GM19043 (cell line): ENCODE measurements at regions not wholly inside any gene's neighbourhood (a gene's known extent, or its start where the extent isn't known, plus 50 kb on each side); places are given as distances from the start of the nearest gene placed in this dataset.

Experiments used
- ATAC-seq: cut with Tn5 transposase; IDR thresholded peaks from one replicate; pipeline ENCODE4 v1.9.1; 2021; ENCODE audit warnings: low read depth; ENCODE audit not compliant: unreplicated experiment

GRCh38 chr9:13513716-13514444, 234.4 kb upstream of the MPDZ start:
- ATAC-seq: no peak

- ATAC-seq: no peak
These were observed 233.8 kb upstream of the MPDZ start for GRCh38 chr9:13513286-13513685.

- ATAC-seq: no peak
These were observed 229.2 kb upstream of the MPDZ start for GRCh38 chr9:13508681-13509080.

- no peak for ATAC-seq
These were observed 228.6 kb upstream of the MPDZ start for GRCh38 chr9:13508086-13508485.

- ATAC-seq: no peak
These were observed 226.3 kb upstream of the MPDZ start for GRCh38 chr9:13505797-13506196.

- ATAC-seq: no peak
These were observed 224.1 kb upstream of the MPDZ start for GRCh38 chr9:13503599-13503998.

- no peak for ATAC-seq
These were observed 223.0 kb upstream of the MPDZ start for GRCh38 chr9:13502484-13502883.

GRCh38 chr9:13501018-13501417, 221.5 kb upstream of the MPDZ start:
- ATAC-seq: no peak

GRCh38 chr9:13500034-13500433, 220.5 kb upstream of the MPDZ start:
- ATAC-seq: no peak

- no peak for ATAC-seq
These were observed 214.2 kb upstream of the MPDZ start for GRCh38 chr9:13493697-13494096.

- no peak for ATAC-seq
These were observed 212.3 kb upstream of the MPDZ start for GRCh38 chr9:13491493-13492424.

GRCh38 chr9:13491138-13491492, 211.6 kb upstream of the MPDZ start:
- no peak for ATAC-seq

- ATAC-seq: no peak
These were observed 208.4 kb upstream of the MPDZ start for GRCh38 chr9:13487936-13488335.

- no peak for ATAC-seq
These were observed 208.0 kb upstream of the MPDZ start for GRCh38 chr9:13487498-13487897.

- ATAC-seq: no peak
These were observed 207.6 kb upstream of the MPDZ start for GRCh38 chr9:13487071-13487470.

- ATAC-seq: no peak
These were observed 205.6 kb upstream of the MPDZ start for GRCh38 chr9:13485068-13485596.

GRCh38 chr9:13484186-13484585, 204.7 kb upstream of the MPDZ start:
- no peak for ATAC-seq

- ATAC-seq: no peak
These were observed 201.8 kb upstream of the MPDZ start for GRCh38 chr9:13481274-13481673.

GRCh38 chr9:13480693-13481092, 201.2 kb upstream of the MPDZ start:
- ATAC-seq: no peak

GRCh38 chr9:13479096-13479495, 199.6 kb upstream of the MPDZ start:
- no peak for ATAC-seq

GRCh38 chr9:13478639-13479038, 199.1 kb upstream of the MPDZ start:
- ATAC-seq: no peak

- no peak for ATAC-seq
These were observed 198.7 kb upstream of the MPDZ start for GRCh38 chr9:13478160-13478559.
